Astrocyte (in vitro differentiated cells and primary cell): ENCODE measurements at regions not wholly inside any gene's neighbourhood (a gene's known extent, or its start where the extent isn't known, plus 50 kb on each side); places are given as distances from the start of the nearest gene placed in this dataset.

Experiments used
- DNase-seq: peaks from one replicate; pipeline ENCODE4 v3.0.0-alpha.2; 2010; ENCODE audit warnings: low read depth
- FAIRE-seq: peaks from 2 replicates; lab custom pipeline; 2011; peaks lifted over from hg19 to GRCh38; lab: Jason Lieb, UNC
- H2AFZ ChIP-seq: 2 replicates; pipeline ENCODE4 v1.6.0; 2012; ENCODE audit warnings: low read depth, low read length, inconsistent platforms
- H3K27ac ChIP-seq: 2 replicates; pipeline ENCODE4 v1.5.1; 2011; ENCODE audit warnings: low read depth, low read length, inconsistent platforms
- H3K27me3 ChIP-seq: 2 replicates; pipeline ENCODE4 v1.6.0; 2011; ENCODE audit warnings: low read length, inconsistent platforms; ENCODE audit not compliant: insufficient read depth
- H3K36me3 ChIP-seq: 2 replicates; pipeline ENCODE4 v1.5.1; 2011; ENCODE audit warnings: low read length, inconsistent platforms; ENCODE audit not compliant: insufficient read depth
- H3K4me1 ChIP-seq: 2 replicates; pipeline ENCODE4 v1.5.1; 2011; ENCODE audit warnings: low read length, inconsistent platforms; ENCODE audit not compliant: insufficient read depth
- H3K4me2 ChIP-seq: 2 replicates; pipeline ENCODE4 v1.6.0; 2012; ENCODE audit warnings: low read length, inconsistent platforms
- H3K4me3 ChIP-seq: 2 replicates; pipeline ENCODE4 v1.5.1; 2011; ENCODE audit warnings: low read depth, mild to moderate bottlenecking, low read length, inconsistent platforms; ENCODE audit not compliant: insufficient read depth
- H3K79me2 ChIP-seq: 2 replicates; pipeline ENCODE4 v1.6.0; 2012; ENCODE audit warnings: mild to moderate bottlenecking, low read length, inconsistent platforms; ENCODE audit not compliant: insufficient read depth
- H3K9ac ChIP-seq: 2 replicates; pipeline ENCODE4 v1.6.0; 2012; ENCODE audit warnings: mild to moderate bottlenecking, low read length, inconsistent platforms
- H3K9me3 ChIP-seq: 2 replicates; pipeline ENCODE4 v1.5.1; 2012; ENCODE audit warnings: low read depth, mild to moderate bottlenecking, low read length, inconsistent platforms; ENCODE audit not compliant: insufficient read depth
- H4K20me1 ChIP-seq: 2 replicates; pipeline ENCODE4 v1.6.0; 2012; ENCODE audit warnings: low read length, inconsistent platforms; ENCODE audit not compliant: insufficient read depth
- H3K27ac Mint-ChIP-seq: one replicate; pipeline ENCODE4 v1.8.0; 2021; ENCODE audit warnings: mild to moderate bottlenecking, mixed read lengths; ENCODE audit not compliant: unreplicated experiment
- H3K27me3 Mint-ChIP-seq: one replicate; pipeline ENCODE4 v1.8.0; 2021; ENCODE audit warnings: low read depth, mixed read lengths; ENCODE audit not compliant: unreplicated experiment
- H3K36me3 Mint-ChIP-seq: one replicate; pipeline ENCODE4 v1.8.0; 2021; ENCODE audit warnings: low read depth, mixed read lengths; ENCODE audit not compliant: unreplicated experiment
- H3K4me1 Mint-ChIP-seq: one replicate; pipeline ENCODE4 v1.8.0; 2021; ENCODE audit warnings: low read depth, mixed read lengths; ENCODE audit not compliant: unreplicated experiment
- H3K4me3 Mint-ChIP-seq: one replicate; pipeline ENCODE4 v1.8.0; 2021; ENCODE audit warnings: mild to moderate bottlenecking, moderate library complexity, mixed read lengths; ENCODE audit not compliant: unreplicated experiment
- H3K9me3 Mint-ChIP-seq: one replicate; pipeline ENCODE4 v1.8.0; 2021; ENCODE audit warnings: mild to moderate bottlenecking, mixed read lengths; ENCODE audit not compliant: unreplicated experiment
- EZH2 ChIP-seq: IDR thresholded peaks from 2 replicates; pipeline ENCODE4 v1.6.1; 2012; ENCODE audit warnings: mild to moderate bottlenecking, low read length, inconsistent platforms; ENCODE audit not compliant: insufficient read depth
- TF ChIP-seq, protein P1 (sequence below): IDR thresholded peaks from 2 replicates; pipeline ENCODE4 v1.5.1; 2011; ENCODE audit warnings: low read depth, mild to moderate bottlenecking, inconsistent platforms, low read length, moderate library complexity; ENCODE audit not compliant: insufficient read depth

DNA sequence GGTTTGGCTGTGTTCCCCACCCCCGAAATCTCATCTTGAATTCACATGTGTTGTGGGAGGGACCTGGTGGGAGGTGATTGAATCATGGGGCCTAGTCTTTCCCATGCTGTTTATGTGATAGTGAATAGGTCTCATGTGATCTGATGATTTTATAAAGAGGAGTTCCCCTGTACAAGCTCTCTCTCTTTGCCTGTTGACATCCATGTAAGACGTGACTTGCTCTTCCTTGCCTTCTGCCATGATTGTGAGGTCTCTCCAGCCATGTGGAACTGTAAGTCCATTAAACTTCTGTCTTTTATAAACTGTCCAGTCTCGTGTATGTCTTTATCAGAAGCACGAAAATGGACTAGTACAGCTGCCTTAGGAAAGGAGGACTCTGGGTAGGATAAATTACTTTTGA, 976.7 kb downstream of the MCTP2 start:
- H3K79me2 ChIP-seq: no peaks in the 10 kb centered on the region
- FAIRE-seq (no peak), DNase-seq (no peak)
- H2AFZ ChIP-seq: no peak overlapping the region
- no peaks in the 10 kb centered on the region for H3K4me1 Mint-ChIP-seq
- no peaks in the 10 kb centered on the region for H3K27me3 Mint-ChIP-seq
- no peaks in the 10 kb centered on the region for H3K36me3 ChIP-seq
- H3K27ac ChIP-seq: no peak overlapping the region
- H3K9me3 ChIP-seq: no peaks in the 10 kb centered on the region
- no peak overlapping the region for H3K9ac ChIP-seq
- no peak overlapping the region for H3K4me3 ChIP-seq
- no peak overlapping the region for H3K4me2 ChIP-seq
- H4K20me1 ChIP-seq: no peaks in the 10 kb centered on the region
- peaks cover 14% of the 10 kb centered on the region for H3K9me3 Mint-ChIP-seq
- H3K4me3 Mint-ChIP-seq: no peak overlapping the region
- no peak overlapping the region for H3K27ac Mint-ChIP-seq
- no peaks in the 10 kb centered on the region for H3K4me1 ChIP-seq
- H3K36me3 Mint-ChIP-seq: no peaks in the 10 kb centered on the region
- TF ChIP-seq EZH2: no peak
- TF ChIP-seq, protein P1, sequence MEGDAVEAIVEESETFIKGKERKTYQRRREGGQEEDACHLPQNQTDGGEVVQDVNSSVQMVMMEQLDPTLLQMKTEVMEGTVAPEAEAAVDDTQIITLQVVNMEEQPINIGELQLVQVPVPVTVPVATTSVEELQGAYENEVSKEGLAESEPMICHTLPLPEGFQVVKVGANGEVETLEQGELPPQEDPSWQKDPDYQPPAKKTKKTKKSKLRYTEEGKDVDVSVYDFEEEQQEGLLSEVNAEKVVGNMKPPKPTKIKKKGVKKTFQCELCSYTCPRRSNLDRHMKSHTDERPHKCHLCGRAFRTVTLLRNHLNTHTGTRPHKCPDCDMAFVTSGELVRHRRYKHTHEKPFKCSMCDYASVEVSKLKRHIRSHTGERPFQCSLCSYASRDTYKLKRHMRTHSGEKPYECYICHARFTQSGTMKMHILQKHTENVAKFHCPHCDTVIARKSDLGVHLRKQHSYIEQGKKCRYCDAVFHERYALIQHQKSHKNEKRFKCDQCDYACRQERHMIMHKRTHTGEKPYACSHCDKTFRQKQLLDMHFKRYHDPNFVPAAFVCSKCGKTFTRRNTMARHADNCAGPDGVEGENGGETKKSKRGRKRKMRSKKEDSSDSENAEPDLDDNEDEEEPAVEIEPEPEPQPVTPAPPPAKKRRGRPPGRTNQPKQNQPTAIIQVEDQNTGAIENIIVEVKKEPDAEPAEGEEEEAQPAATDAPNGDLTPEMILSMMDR: no peak
- no peaks in the 10 kb centered on the region for H3K27me3 ChIP-seq

DNA sequence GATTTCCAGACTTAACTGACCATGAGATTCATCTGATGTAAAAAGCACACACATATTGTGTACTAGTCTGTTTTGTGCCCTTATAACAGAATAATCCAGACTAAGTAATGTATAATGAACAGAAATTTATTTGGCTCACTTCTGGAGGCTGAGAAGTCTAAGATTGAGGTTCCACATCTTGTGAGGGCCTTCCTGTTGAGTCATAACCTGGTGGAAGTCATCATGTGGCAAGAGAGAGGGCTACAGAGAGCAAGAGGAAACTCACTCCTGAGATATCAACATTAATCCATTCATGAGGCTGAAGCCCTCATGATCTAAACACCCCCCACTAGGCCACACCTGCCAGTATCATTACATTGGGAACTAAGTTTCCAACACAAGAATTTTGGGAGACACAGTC, 977.6 kb downstream of the MCTP2 start:
- Histone ChIP-seq H3K4me3 (no peak overlapping the region), H3K4me2 (no peak overlapping the region), H4K20me1 (no peaks in the 10 kb centered on the region), H3K27me3 (no peaks in the 10 kb centered on the region), H3K9me3 (no peaks in the 10 kb centered on the region), H3K9ac (no peak overlapping the region), H3K36me3 (no peaks in the 10 kb centered on the region), H3K4me1 (no peaks in the 10 kb centered on the region), H3K79me2 (no peaks in the 10 kb centered on the region), H2AFZ (no peak overlapping the region), H3K27ac (no peak overlapping the region)
- FAIRE-seq: no peak
- Mint-ChIP-seq H3K36me3 (no peaks in the 10 kb centered on the region), H3K4me1 (no peaks in the 10 kb centered on the region), H3K9me3 (peaks cover 11% of the 10 kb centered on the region), H3K27me3 (no peaks in the 10 kb centered on the region), H3K4me3 (no peak overlapping the region), H3K27ac (no peak overlapping the region)
- DNase-seq: peak; percentile 1
- TF ChIP-seq EZH2: no peak
- TF ChIP-seq, protein P1: no peak

DNA sequence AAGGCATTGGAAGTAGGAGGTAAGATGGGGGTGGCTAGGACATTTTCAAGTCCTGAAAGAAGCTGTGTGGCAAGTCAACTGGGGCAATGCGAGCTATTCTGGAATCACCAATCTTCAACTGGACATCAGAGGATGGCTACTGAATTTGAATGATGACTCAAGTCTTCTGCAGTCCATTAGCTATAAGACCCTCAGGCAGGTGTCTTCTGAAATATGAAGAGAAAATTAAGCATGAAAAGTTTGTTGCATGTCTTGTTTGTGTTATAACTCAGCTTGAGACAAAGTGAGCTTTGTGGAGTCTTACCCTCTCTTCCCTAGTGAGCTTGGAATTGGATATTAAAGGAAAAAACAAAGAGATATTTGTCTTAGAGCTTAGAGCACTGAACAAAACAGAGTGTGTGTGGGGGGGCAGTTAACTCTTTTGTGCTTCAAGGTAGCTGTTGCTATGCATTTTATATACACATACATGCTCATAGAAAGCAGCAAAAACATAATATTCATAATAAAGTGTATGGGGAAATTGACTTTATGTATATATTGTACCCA, 979.1 kb downstream of the MCTP2 start:
- H3K4me1 ChIP-seq: no peaks in the 10 kb centered on the region
- H3K36me3 ChIP-seq: no peaks in the 10 kb centered on the region
- H4K20me1 ChIP-seq: no peaks in the 10 kb centered on the region
- no peak overlapping the region for H2AFZ ChIP-seq
- no peak overlapping the region for H3K4me2 ChIP-seq
- no peaks in the 10 kb centered on the region for H3K27me3 ChIP-seq
- no peaks in the 10 kb centered on the region for H3K4me1 Mint-ChIP-seq
- no peak overlapping the region for H3K9ac ChIP-seq
- H3K27ac ChIP-seq: no peak overlapping the region
- no peaks in the 10 kb centered on the region for H3K79me2 ChIP-seq
- H3K27me3 Mint-ChIP-seq: no peaks in the 10 kb centered on the region
- no peak for TF ChIP-seq EZH2
- TF ChIP-seq, protein P1: no peak
- no peak overlapping the region for H3K4me3 ChIP-seq
- H3K27ac Mint-ChIP-seq: no peak overlapping the region
- no peaks in the 10 kb centered on the region for H3K9me3 ChIP-seq
- FAIRE-seq (no peak), DNase-seq (no peak)
- peaks cover 9% of the 10 kb centered on the region for H3K9me3 Mint-ChIP-seq
- no peak overlapping the region for H3K4me3 Mint-ChIP-seq
- H3K36me3 Mint-ChIP-seq: no peaks in the 10 kb centered on the region
